IMR-90 (cell line): ENCODE measurements at regions not wholly inside any gene's neighbourhood (a gene's known extent, or its start where the extent isn't known, plus 50 kb on each side); places are given as distances from the start of the nearest gene placed in this dataset.

ENCODE experiments used
- ATAC-seq: fragments of 200-7000 bp; cut with Tn5 transposase; 2 replicates; pipeline ENCODE4 v1.9.1; 2020; ENCODE audit warnings: low read depth, mild to moderate bottlenecking, moderate library complexity
- BruUV-seq: library from RNA; stranded (reverse); fragments of 400-500 nt; replicated peaks from 2 replicates; lab custom pipeline; 2021; lab: Mats Ljungman, UMichigan
- CTCF ChIA-PET: fragments of 300-600 bp; formaldehyde crosslinking; extraction: SDS; loops from one replicate; lab custom pipeline; 2021; ENCODE audit warnings: antibody characterized with exemption; lab: Yijun Ruan, JAX
- POLR2A ChIA-PET: fragments of 300-600 bp; sonication (Branson Sonifier 250); formaldehyde crosslinking; loops from one replicate; lab custom pipeline; 2022; ENCODE audit warnings: antibody characterized with exemption; ENCODE audit not compliant: unreplicated experiment; lab: Charles Lee
- DNase-seq: peaks from one replicate; pipeline ENCODE4 v3.0.0; 2013
- H2AFZ ChIP-seq: replicated peaks from 2 replicates; pipeline ENCODE3; 2013; ENCODE audit warnings: low read length, mild to moderate bottlenecking; ENCODE audit not compliant: poor library complexity
- H2AK5ac ChIP-seq: 2 replicates; pipeline ENCODE4 v1.6.1; 2013; ENCODE audit warnings: low read depth, low read length, inconsistent platforms
- H2AK9ac ChIP-seq: replicated peaks from 2 replicates; pipeline ENCODE3; 2013; ENCODE audit warnings: mild to moderate bottlenecking, low read depth, low read length, moderate library complexity; ENCODE audit not compliant: poor library complexity
- H2BK120ac ChIP-seq: 2 replicates; pipeline ENCODE4 v1.6.1; 2013; ENCODE audit warnings: low read depth, low read length, inconsistent platforms
- H2BK15ac ChIP-seq: 3 replicates; pipeline ENCODE4 v1.6.1; 2013; ENCODE audit warnings: low read depth, low read length, inconsistent platforms
- H2BK20ac ChIP-seq: 2 replicates; pipeline ENCODE4 v1.6.1; 2013; ENCODE audit warnings: low read depth, mild to moderate bottlenecking, inconsistent platforms, low read length, moderate library complexity
- H2BK5ac ChIP-seq: 2 replicates; pipeline ENCODE4 v1.6.1; 2013; ENCODE audit warnings: mild to moderate bottlenecking, low read depth, low read length, inconsistent platforms; ENCODE audit not compliant: poor library complexity, severe bottlenecking
- H3K14ac ChIP-seq: replicated peaks from 2 replicates; pipeline ENCODE4 v1.6.1; 2013; ENCODE audit warnings: low read depth, low read length, inconsistent platforms
- H3K18ac ChIP-seq: 2 replicates; pipeline ENCODE4 v1.6.1; 2013; ENCODE audit warnings: low read depth, low read length, control low read depth
- H3K23ac ChIP-seq: 2 replicates; pipeline ENCODE4 v1.6.1; 2013; ENCODE audit warnings: low read depth, low read length, inconsistent platforms
- H3K27ac ChIP-seq: 2 replicates; pipeline ENCODE4 v1.5.1; 2013; ENCODE audit warnings: mild to moderate bottlenecking, control low read depth, low read length; ENCODE audit not compliant: insufficient read depth
- H3K27me3 ChIP-seq: 2 replicates; pipeline ENCODE4 v1.6.1; 2013; ENCODE audit warnings: low read length; ENCODE audit not compliant: control insufficient read depth, insufficient read depth
- H3K36me3 ChIP-seq: 2 replicates; pipeline ENCODE4 v1.6.1; 2013; ENCODE audit warnings: low read length, mixed read lengths; ENCODE audit not compliant: control insufficient read depth, insufficient read depth
- H3K4ac ChIP-seq: 2 replicates; pipeline ENCODE4 v1.6.1; 2013; ENCODE audit warnings: low read depth, low read length, inconsistent platforms
- H3K4me1 ChIP-seq: 2 replicates; pipeline ENCODE4 v1.6.1; 2013; ENCODE audit warnings: low read length, mixed read lengths; ENCODE audit not compliant: control insufficient read depth, insufficient read depth
- H3K4me2 ChIP-seq: 2 replicates; pipeline ENCODE4 v1.6.1; 2013; ENCODE audit warnings: low read depth, mild to moderate bottlenecking, control low read depth, low read length, moderate library complexity
- H3K4me3 ChIP-seq: 2 replicates; pipeline ENCODE4 v1.5.1; 2013; ENCODE audit warnings: low read depth, mild to moderate bottlenecking, control low read depth, low read length, moderate library complexity; ENCODE audit not compliant: insufficient read depth
- H3K56ac ChIP-seq: 2 replicates; pipeline ENCODE4 v1.6.1; 2013; ENCODE audit warnings: low read length, inconsistent platforms; ENCODE audit not compliant: insufficient read depth; ENCODE audit errors: extremely low read depth
- H3K79me1 ChIP-seq, 2 experiments: 2 replicates each; pipeline ENCODE4 v1.6.1; 2013; ENCODE audit warnings: low read length in 2 of 2, inconsistent platforms in 1 of 2, low read depth in 1 of 2
- H3K9ac ChIP-seq: 2 replicates; pipeline ENCODE4 v1.6.1; 2013; ENCODE audit warnings: low read depth, low read length, control low read depth
- H3K9me1 ChIP-seq: 2 replicates; pipeline ENCODE4 v1.6.1; 2013; ENCODE audit warnings: low read length, inconsistent platforms; ENCODE audit not compliant: insufficient read depth
- H3K9me3 ChIP-seq: 2 replicates; pipeline ENCODE4 v1.6.1; 2013; ENCODE audit warnings: low read length; ENCODE audit not compliant: control insufficient read depth, insufficient read depth
- H4K20me1 ChIP-seq: 2 replicates; pipeline ENCODE4 v1.6.1; 2013; ENCODE audit warnings: low read length, inconsistent platforms; ENCODE audit not compliant: insufficient read depth
- H4K5ac ChIP-seq: 2 replicates; pipeline ENCODE4 v1.6.1; 2013; ENCODE audit warnings: mild to moderate bottlenecking, low read depth, low read length, control low read depth
- H4K8ac ChIP-seq, 2 experiments: 2 replicates each; pipeline ENCODE4 v1.6.1; 2013; ENCODE audit warnings: low read depth in 2 of 2, low read length in 2 of 2, control low read depth in 1 of 2, inconsistent platforms in 1 of 2
- H4K91ac ChIP-seq: 2 replicates; pipeline ENCODE4 v1.6.1; 2013; ENCODE audit warnings: low read depth, low read length, inconsistent platforms; ENCODE audit not compliant: insufficient read depth
- CHD1 ChIP-seq: IDR thresholded peaks from 2 replicates; pipeline ENCODE4 v1.6.1; 2012; ENCODE audit warnings: low read depth, low read length, improper control_type of control experiment
- WGBS, 2 experiments: methylation state at CpG; one replicate each; pipeline versions ENCODE4 v1.1.5 to v1.1.7; 2013; ENCODE audit warnings: missing lambda C conversion rate in 2 of 2; ENCODE audit not compliant: insufficient read length in 1 of 2; ENCODE audit errors: extremely low coverage in 2 of 2; 5-methylcytosine and 5-hydroxymethylcytosine counted together
- dilution Hi-C: fragments of 300-500 bp; cut with HindIII; formaldehyde crosslinking; loops from one replicate; pipeline ENCODE4 v1.14.3; 2018; ENCODE audit warnings: low sequenced_read_pairs; ENCODE audit not compliant: unreplicated experiment
- in situ Hi-C: fragments of 300-500 bp; cut with MboI; formaldehyde crosslinking; loops from 3 replicates; pipeline ENCODE4 v1.14.3; 2019; ENCODE audit warnings: low sequenced_read_pairs, inconsistent platforms, mixed read lengths
- intact Hi-C: fragments of 100-400 bp; cut with micrococcal nuclease; formaldehyde crosslinking; loops from 2 replicates; pipeline ENCODE4 v1.10.0; 2022
- TF ChIP-seq, protein P1 (sequence below): conservative IDR thresholded peaks from 2 replicates; pipeline ENCODE4 v1.5.1; 2012; ENCODE audit warnings: mild to moderate bottlenecking, low read depth, low read length, improper control_type of control experiment
- TF ChIP-seq, protein P2 (sequence below): fragments of 150-350 bp; IDR thresholded peaks from 2 replicates; pipeline ENCODE4 v1.6.1; 2017; ENCODE audit warnings: mild to moderate bottlenecking, antibody characterized with exemption, low read length, low read depth

DNA sequence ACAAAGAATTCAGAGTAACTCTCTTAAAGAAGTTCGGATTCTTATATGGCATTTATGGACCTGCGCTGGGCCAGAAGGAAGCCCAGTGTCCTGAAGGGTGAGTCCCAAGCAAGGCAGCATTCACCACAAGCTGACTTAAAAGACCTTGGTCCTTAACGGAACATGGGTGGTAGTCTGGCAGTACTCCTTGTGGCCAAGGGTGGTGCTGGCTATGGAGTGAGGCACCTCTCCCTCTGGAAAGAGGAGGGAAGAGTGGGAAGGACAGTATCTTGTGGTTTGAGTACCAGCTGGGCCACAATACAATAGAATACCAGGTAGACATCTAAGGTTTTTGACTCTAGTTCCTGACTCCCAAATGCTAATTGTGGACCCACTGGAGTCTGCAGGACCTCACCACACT, 425.7 kb upstream of the CYLC2 start:
- H3K79me1 ChIP-seq = no peaks in the 10 kb centered on the region
- H4K91ac ChIP-seq = no peak overlapping the region
- no peaks in the 10 kb centered on the region for H3K27me3 ChIP-seq
- dilution Hi-C loops (no loop called here), intact Hi-C loops (no loop called here), in situ Hi-C loops (no loop called here)
- H3K4ac ChIP-seq = no peak overlapping the region
- no peaks in the 10 kb centered on the region for H3K9me1 ChIP-seq
- H3K18ac ChIP-seq = no peak overlapping the region
- CTCF ChIA-PET = no interaction called here
- WGBS, 2 experiments = no CpG with 5 or more reads among the region's 3 CpGs
- H2BK20ac ChIP-seq = no peak overlapping the region
- no peak overlapping the region for H4K8ac ChIP-seq
- H4K5ac ChIP-seq = no peak overlapping the region
- H3K9ac ChIP-seq = no peak overlapping the region
- H3K4me3 ChIP-seq = no peak overlapping the region
- no peak overlapping the region for H3K56ac ChIP-seq
- H3K9me3 ChIP-seq = peaks cover 12% of the 10 kb centered on the region
- no peaks in the 10 kb centered on the region for H3K36me3 ChIP-seq
- no peaks in the 10 kb centered on the region for H3K4me1 ChIP-seq
- no peak overlapping the region for H2BK120ac ChIP-seq
- H3K14ac ChIP-seq = no peak overlapping the region
- H2AK5ac ChIP-seq = no peak overlapping the region
- H3K27ac ChIP-seq = no peak overlapping the region
- DNase-seq (no peak), ATAC-seq (no peak)
- no TSS peak for BruUV-seq
- no peak overlapping the region for H3K23ac ChIP-seq
- no peak overlapping the region for H2BK15ac ChIP-seq
- POLR2A ChIA-PET = no interaction called here
- no peak overlapping the region for H2AK9ac ChIP-seq
- H2AFZ ChIP-seq = no peak overlapping the region
- TF ChIP-seq, protein P1, sequence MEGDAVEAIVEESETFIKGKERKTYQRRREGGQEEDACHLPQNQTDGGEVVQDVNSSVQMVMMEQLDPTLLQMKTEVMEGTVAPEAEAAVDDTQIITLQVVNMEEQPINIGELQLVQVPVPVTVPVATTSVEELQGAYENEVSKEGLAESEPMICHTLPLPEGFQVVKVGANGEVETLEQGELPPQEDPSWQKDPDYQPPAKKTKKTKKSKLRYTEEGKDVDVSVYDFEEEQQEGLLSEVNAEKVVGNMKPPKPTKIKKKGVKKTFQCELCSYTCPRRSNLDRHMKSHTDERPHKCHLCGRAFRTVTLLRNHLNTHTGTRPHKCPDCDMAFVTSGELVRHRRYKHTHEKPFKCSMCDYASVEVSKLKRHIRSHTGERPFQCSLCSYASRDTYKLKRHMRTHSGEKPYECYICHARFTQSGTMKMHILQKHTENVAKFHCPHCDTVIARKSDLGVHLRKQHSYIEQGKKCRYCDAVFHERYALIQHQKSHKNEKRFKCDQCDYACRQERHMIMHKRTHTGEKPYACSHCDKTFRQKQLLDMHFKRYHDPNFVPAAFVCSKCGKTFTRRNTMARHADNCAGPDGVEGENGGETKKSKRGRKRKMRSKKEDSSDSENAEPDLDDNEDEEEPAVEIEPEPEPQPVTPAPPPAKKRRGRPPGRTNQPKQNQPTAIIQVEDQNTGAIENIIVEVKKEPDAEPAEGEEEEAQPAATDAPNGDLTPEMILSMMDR = no peak
- TF ChIP-seq, protein P2, sequence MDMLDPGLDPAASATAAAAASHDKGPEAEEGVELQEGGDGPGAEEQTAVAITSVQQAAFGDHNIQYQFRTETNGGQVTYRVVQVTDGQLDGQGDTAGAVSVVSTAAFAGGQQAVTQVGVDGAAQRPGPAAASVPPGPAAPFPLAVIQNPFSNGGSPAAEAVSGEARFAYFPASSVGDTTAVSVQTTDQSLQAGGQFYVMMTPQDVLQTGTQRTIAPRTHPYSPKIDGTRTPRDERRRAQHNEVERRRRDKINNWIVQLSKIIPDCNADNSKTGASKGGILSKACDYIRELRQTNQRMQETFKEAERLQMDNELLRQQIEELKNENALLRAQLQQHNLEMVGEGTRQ = no peak
- no peak for TF ChIP-seq CHD1
- no peak overlapping the region for H2BK5ac ChIP-seq
- H3K4me2 ChIP-seq = no peak overlapping the region
- H4K20me1 ChIP-seq = no peaks in the 10 kb centered on the region
